SK-N-SH (cell line): ENCODE measurements at regions not wholly inside any gene's neighbourhood (a gene's known extent, or its start where the extent isn't known, plus 50 kb on each side); places are given as distances from the start of the nearest gene placed in this dataset.
"Not testable (repeated sequence)": the region's sequence is repeated elsewhere in the genome, so short reads cannot be mapped to it uniquely, and the experiment has no call there.

Experiments
- CTCF ChIA-PET: fragments of 300-600, 350-600 bp; formaldehyde crosslinking; extraction: SDS; loops from one replicate; lab custom pipeline; 2021; lab: Yijun Ruan, JAX
- POLR2A ChIA-PET: fragments of 350-600 bp; sonication (Branson Sonifier 250); formaldehyde crosslinking; extraction: SDS; loops from one replicate; lab custom pipeline; 2020; ENCODE audit warnings: antibody characterized with exemption, inconsistent platforms; lab: Yijun Ruan, JAX
- DNase-seq: peaks from one replicate; pipeline ENCODE4 v3.0.0; 2012
- H2AFZ ChIP-seq: fragments of 200-600 bp; sonication (generic); 2 replicates; pipeline ENCODE4 v1.8.1; 2016; ENCODE audit warnings: antibody characterized with exemption, mild to moderate bottlenecking, low read depth
- H3F3A ChIP-seq: fragments of 200-600 bp; sonication (generic); replicated peaks from 2 replicates; pipeline ENCODE3; 2016; ENCODE audit warnings: antibody characterized with exemption, mild to moderate bottlenecking; ENCODE audit not compliant: insufficient read depth
- H3K27ac ChIP-seq, 2 experiments: fragments of 200-500 bp in 1 of 2; fragments of 200-600 bp in 1 of 2; sonication (Bioruptor generic) in 1 of 2; sonication (generic), shearing (Covaris generic) in 1 of 2; 2 replicates each; pipeline versions ENCODE4 v1.5.1 to v1.6.1; 2014 to 2016; ENCODE audit warnings: low read depth in 2 of 2, inconsistent platforms in 1 of 2, low read length in 1 of 2, mild to moderate bottlenecking in 1 of 2, mixed read lengths in 1 of 2
- H3K27me3 ChIP-seq: fragments of 200-600 bp; sonication (generic), shearing (Covaris generic); 2 replicates; pipeline ENCODE4 v1.6.1; 2016; ENCODE audit warnings: mixed run types; ENCODE audit not compliant: insufficient read depth
- H3K36me3 ChIP-seq, 2 experiments: fragments of 200-500 bp in 1 of 2; fragments of 200-600 bp in 1 of 2; sonication (Bioruptor generic) in 1 of 2; sonication (generic) in 1 of 2; replicated peaks in 1 of 2; 2 replicates each; pipeline versions ENCODE3 to v1.5.1; 2014 to 2016; ENCODE audit warnings: low read length in 1 of 2, mild to moderate bottlenecking in 1 of 2; ENCODE audit not compliant: insufficient read depth in 2 of 2, control insufficient read depth in 1 of 2
- H3K4me1 ChIP-seq, 2 experiments: fragments of 200-500 bp in 1 of 2; fragments of 200-600 bp in 1 of 2; sonication (Bioruptor generic) in 1 of 2; sonication (generic), shearing (Covaris generic) in 1 of 2; 2 replicates each; pipeline versions ENCODE4 v1.5.1 to v1.6.1; 2014 to 2016; ENCODE audit warnings: low read depth in 1 of 2, low read length in 1 of 2, mixed run types in 1 of 2; ENCODE audit not compliant: insufficient read depth in 2 of 2, control insufficient read depth in 1 of 2
- H3K4me2 ChIP-seq: fragments of 200-600 bp; sonication (generic), shearing (Covaris generic); 2 replicates; pipeline ENCODE4 v1.6.1; 2017; ENCODE audit warnings: mixed run types
- H3K4me3 ChIP-seq, 2 experiments: fragments of 200-500 bp in 1 of 2; fragments of 200-600 bp in 1 of 2; sonication (Bioruptor generic) in 1 of 2; sonication (generic), shearing (Covaris generic) in 1 of 2; 2 replicates each; pipeline versions ENCODE4 v1.5.1 to v1.8.1; 2014 to 2016; ENCODE audit warnings: low read depth in 2 of 2, inconsistent platforms in 1 of 2, low read length in 1 of 2, mild to moderate bottlenecking in 1 of 2, mixed read lengths in 1 of 2, moderate library complexity in 1 of 2
- H3K79me2 ChIP-seq: fragments of 200-600 bp; sonication (generic); 2 replicates; pipeline ENCODE4 v1.8.1; 2017; ENCODE audit warnings: mild to moderate bottlenecking; ENCODE audit not compliant: insufficient read depth
- H3K9ac ChIP-seq: fragments of 200-600 bp; sonication (generic); 2 replicates; pipeline ENCODE4 v1.6.1; 2017; ENCODE audit warnings: mixed run types
- H3K9me2 ChIP-seq: fragments of 200-600 bp; sonication (generic); 2 replicates; pipeline ENCODE4 v1.6.1; 2017; ENCODE audit warnings: mixed run types
- H3K9me3 ChIP-seq: fragments of 200-600 bp; sonication (generic); 2 replicates; pipeline ENCODE4 v1.6.1; 2017; ENCODE audit warnings: mixed run types, mild to moderate bottlenecking, moderate library complexity
- H4K20me1 ChIP-seq: fragments of 200-600 bp; sonication (generic); 2 replicates; pipeline ENCODE4 v1.6.1; 2017; ENCODE audit warnings: mild to moderate bottlenecking, mixed run types; ENCODE audit not compliant: insufficient read depth
- CHD2 ChIP-seq: fragments of 150-350 bp; IDR thresholded peaks from 2 replicates; pipeline ENCODE4 v1.6.1; 2018; ENCODE audit warnings: low read length; ENCODE audit not compliant: partially characterized antibody
- FOSL2 ChIP-seq: IDR thresholded peaks from 2 replicates; pipeline ENCODE4 v1.4.0; 2012; ENCODE audit warnings: low read depth, mild to moderate bottlenecking, moderate library complexity, borderline replicate concordance
- FOXM1 ChIP-seq: IDR thresholded peaks from 2 replicates; pipeline ENCODE4 v1.4.0; 2012; ENCODE audit warnings: low read depth, mild to moderate bottlenecking
- GABPA ChIP-seq: IDR thresholded peaks from 2 replicates; pipeline ENCODE4 v1.4.0; 2012; ENCODE audit warnings: low read depth, mild to moderate bottlenecking
- MXI1 ChIP-seq: IDR thresholded peaks from 2 replicates; pipeline ENCODE4 v1.6.1; 2012; ENCODE audit warnings: mild to moderate bottlenecking, low read depth, low read length, improper control_type of control experiment
- RAD21 ChIP-seq: IDR thresholded peaks from 2 replicates; pipeline ENCODE4 v1.6.1; 2012; ENCODE audit warnings: mild to moderate bottlenecking, low read length
- RCOR1 ChIP-seq: fragments of 150-350 bp; IDR thresholded peaks from 2 replicates; pipeline ENCODE4 v1.6.1; 2017; ENCODE audit warnings: antibody characterized with exemption, low read length
- RXRA ChIP-seq: IDR thresholded peaks from 2 replicates; pipeline ENCODE4 v1.4.0; 2012; ENCODE audit warnings: low read depth, mild to moderate bottlenecking, borderline replicate concordance
- SIN3A ChIP-seq: IDR thresholded peaks from 2 replicates; pipeline ENCODE4 v1.6.1; 2012; ENCODE audit warnings: low read depth, mild to moderate bottlenecking, low read length, moderate library complexity, borderline replicate concordance
- SMC3 ChIP-seq: IDR thresholded peaks from 2 replicates; pipeline ENCODE4 v1.6.1; 2012; ENCODE audit warnings: low read depth, low read length, improper control_type of control experiment
- TEAD4 ChIP-seq: IDR thresholded peaks from 2 replicates; pipeline ENCODE4 v1.4.0; 2012; ENCODE audit warnings: mild to moderate bottlenecking, borderline replicate concordance; ENCODE audit not compliant: insufficient read depth
- WGBS: methylation state at CpG from one replicate; pipeline ENCODE4 v1.1.6; 2017; ENCODE audit warnings: low lambda C conversion rate; 5-methylcytosine and 5-hydroxymethylcytosine counted together
- TF ChIP-seq, protein P1 (sequence below): fragments of 150-350 bp; IDR thresholded peaks from 2 replicates; pipeline ENCODE4 v1.6.1; 2016; ENCODE audit warnings: mild to moderate bottlenecking, low read depth, low read length
- TF ChIP-seq, protein P2 (sequence below): IDR thresholded peaks from 2 replicates; pipeline ENCODE4 v1.4.0; 2012; ENCODE audit warnings: low read depth
- TF ChIP-seq, protein P3 (sequence below): IDR thresholded peaks from 2 replicates; pipeline ENCODE4 v1.4.0; 2012; ENCODE audit warnings: low read depth, borderline replicate concordance

DNA sequence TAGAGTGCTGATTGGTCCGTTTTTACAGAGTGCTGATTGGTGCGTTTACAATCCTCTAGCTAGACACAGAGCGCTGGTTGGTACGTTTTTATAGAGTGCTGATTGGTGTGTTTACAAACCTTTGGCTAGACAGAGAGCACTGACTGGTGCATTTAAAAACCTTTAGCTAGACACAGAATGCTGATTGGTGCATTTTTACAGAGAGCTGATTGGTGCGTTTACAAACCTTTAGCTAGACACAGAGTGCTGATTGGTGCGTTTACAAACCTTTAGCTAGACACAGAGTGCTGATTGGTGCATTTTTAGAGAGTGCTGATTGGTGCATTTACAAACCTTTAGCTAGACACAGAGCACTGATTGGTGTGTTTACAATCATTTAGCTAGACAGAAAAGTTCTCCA is 1430.9 kb upstream of the B3GALT2 start:
- POLR2A ChIA-PET, H3F3A ChIP-seq: not testable (repeated sequence)

DNA sequence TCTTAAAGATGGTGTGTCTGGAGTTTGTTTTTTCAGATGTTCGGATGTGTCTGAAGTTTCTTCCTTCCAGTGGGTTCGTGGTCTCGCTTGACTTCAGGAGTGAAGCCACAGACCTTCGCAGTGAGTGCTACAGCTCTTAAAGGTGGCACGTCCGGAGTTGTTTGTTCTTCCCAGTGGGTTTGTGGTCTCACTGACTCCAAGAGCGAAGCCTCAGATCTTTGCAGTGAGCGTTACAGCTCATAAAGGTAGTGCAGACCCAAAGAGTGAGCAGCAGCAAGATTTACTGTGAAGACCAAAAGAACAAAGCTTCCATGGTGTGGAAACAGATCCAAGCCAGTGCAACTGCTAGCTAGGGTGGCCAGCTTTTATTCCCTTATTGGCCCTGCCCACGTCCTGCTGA is 1430.4 kb upstream of the B3GALT2 start:
- H3K9me2 ChIP-seq = no peaks in the 10 kb centered on the region
- H3K9me3 ChIP-seq = no peaks in the 10 kb centered on the region
- H2AFZ ChIP-seq = no peak overlapping the region
- POLR2A ChIA-PET = no interaction called here
- no peak overlapping the region for H3K9ac ChIP-seq
- H4K20me1 ChIP-seq = no peaks in the 10 kb centered on the region
- 19% methylated on average over 9 of the region's 9 CpGs for WGBS
- H3K4me3 ChIP-seq = no peak overlapping the region
- H3K27ac ChIP-seq = no peak overlapping the region
- H3K4me2 ChIP-seq = no peak overlapping the region
- H3K27me3 ChIP-seq = no peaks in the 10 kb centered on the region
- no peaks in the 10 kb centered on the region; a peak in 1 of 4 replicates for H3K4me1 ChIP-seq
- CTCF ChIA-PET = no interaction called here
- H3F3A ChIP-seq = no peaks in the 10 kb centered on the region
- TF ChIP-seq, protein P1, sequence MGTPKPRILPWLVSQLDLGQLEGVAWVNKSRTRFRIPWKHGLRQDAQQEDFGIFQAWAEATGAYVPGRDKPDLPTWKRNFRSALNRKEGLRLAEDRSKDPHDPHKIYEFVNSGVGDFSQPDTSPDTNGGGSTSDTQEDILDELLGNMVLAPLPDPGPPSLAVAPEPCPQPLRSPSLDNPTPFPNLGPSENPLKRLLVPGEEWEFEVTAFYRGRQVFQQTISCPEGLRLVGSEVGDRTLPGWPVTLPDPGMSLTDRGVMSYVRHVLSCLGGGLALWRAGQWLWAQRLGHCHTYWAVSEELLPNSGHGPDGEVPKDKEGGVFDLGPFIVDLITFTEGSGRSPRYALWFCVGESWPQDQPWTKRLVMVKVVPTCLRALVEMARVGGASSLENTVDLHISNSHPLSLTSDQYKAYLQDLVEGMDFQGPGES = no peak
- TF ChIP-seq TEAD4 (no peak), SMC3 (no peak), MXI1 (no peak), RCOR1 (no peak), GABPA (no peak), SIN3A (no peak), RAD21 (no peak), FOSL2 (no peak), RXRA (no peak), FOXM1 (no peak), CHD2 (no peak)
- TF ChIP-seq, protein P2, sequence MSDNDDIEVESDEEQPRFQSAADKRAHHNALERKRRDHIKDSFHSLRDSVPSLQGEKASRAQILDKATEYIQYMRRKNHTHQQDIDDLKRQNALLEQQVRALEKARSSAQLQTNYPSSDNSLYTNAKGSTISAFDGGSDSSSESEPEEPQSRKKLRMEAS = no peak
- TF ChIP-seq, protein P3, sequence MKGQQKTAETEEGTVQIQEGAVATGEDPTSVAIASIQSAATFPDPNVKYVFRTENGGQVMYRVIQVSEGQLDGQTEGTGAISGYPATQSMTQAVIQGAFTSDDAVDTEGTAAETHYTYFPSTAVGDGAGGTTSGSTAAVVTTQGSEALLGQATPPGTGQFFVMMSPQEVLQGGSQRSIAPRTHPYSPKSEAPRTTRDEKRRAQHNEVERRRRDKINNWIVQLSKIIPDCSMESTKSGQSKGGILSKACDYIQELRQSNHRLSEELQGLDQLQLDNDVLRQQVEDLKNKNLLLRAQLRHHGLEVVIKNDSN = no peak
- no peak for DNase-seq
- H3K79me2 ChIP-seq = no peaks in the 10 kb centered on the region
- H3K36me3 ChIP-seq = no peaks in the 10 kb centered on the region

More for the DNA sequence above, 1430.9 kb upstream of the B3GALT2 start:
- H3K36me3 ChIP-seq, H3K27ac ChIP-seq, DNase-seq, H3K4me3 ChIP-seq, H3K9ac ChIP-seq, H3K79me2 ChIP-seq, H4K20me1 ChIP-seq, H2AFZ ChIP-seq, H3K4me2 ChIP-seq, H3K27me3 ChIP-seq, H3K4me1 ChIP-seq, CTCF ChIA-PET, H3K9me3 ChIP-seq, H3K9me2 ChIP-seq: not testable (repeated sequence)
- WGBS = 22% methylated on average over 6 of the region's 6 CpGs
